ENCODE measurements at regions not wholly inside any gene's neighbourhood (a gene's known extent, or its start where the extent isn't known, plus 50 kb on each side); places are given as distances from the start of the nearest gene placed in this dataset.

- DNase-seq = no peak
Observed at GRCh38 chr12:13487326-13487725, 290.8 kb downstream of the EMP1 start.

DNA sequence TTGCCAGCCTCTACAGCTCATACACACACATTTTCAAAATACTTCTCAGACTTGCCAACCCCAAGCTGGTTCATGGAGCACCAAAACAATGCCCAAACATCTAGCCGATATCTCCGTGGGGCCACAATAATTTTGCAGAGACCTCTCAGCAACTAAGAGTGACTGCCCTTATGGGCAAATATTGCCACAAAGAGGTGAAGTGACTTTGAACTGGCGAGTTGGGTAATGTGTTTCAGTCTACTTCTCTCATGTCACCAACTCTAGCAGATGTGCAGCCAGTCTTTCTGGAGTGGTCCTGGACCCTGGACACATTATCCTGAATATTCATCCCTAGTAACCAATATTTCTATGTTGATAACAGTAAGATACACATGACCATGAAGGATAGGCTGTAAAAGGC, 290.3 kb downstream of the EMP1 start:
- no peak for DNase-seq

GRCh38 chr12:13478650-13479181, 282.2 kb downstream of the EMP1 start:
- no peak for DNase-seq

GRCh38 chr12:13474381-13474780, 277.9 kb downstream of the EMP1 start:
- no peak for DNase-seq

DNA sequence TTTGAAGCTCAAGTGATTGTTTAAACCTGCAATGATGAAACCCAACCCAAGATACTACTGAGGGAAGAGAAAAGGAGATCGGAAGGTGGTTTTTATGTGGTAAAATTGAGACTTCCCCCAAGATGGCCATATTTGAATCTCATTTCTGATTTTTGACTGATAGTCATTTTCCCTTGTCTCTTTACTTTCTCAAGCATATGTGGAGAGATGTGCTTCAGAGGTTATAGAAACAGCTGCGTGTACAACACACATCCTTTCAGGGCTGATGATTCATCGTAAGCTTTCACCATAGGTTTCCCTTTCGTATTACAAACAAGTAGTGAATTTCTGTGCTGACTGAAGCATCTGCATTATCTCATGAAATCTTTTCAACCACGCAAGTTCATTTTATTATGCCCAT, 276.2 kb downstream of the EMP1 start:
- peak; percentile 69 for DNase-seq

GRCh38 chr12:13471471-13471870, 274.9 kb downstream of the EMP1 start:
- DNase-seq = no peak

- peak; percentile 32 for DNase-seq
Observed at GRCh38 chr12:13465635-13466034, 269.1 kb downstream of the EMP1 start.

- no peak for DNase-seq
Observed at GRCh38 chr12:13463189-13463588, 266.7 kb downstream of the EMP1 start.

GRCh38 chr12:13462450-13462849, 265.9 kb downstream of the EMP1 start:
- no peak for DNase-seq

DNA sequence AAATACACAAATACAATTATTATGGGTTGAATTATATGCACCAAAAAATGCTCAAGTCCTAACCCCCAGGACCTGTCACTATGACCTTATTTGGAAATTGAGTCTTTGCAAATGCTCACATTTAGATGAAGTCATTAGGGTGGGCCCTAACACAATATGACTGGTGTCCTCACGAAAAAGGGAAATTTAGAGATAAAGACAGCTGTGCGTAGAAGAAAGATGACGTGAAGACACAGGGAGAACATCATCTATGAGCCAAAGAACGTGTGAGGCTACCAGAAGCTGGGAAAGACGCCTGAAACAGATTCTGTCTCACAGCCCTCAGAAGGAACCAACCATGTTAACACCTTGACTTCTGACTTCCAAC, 259.2 kb downstream of the EMP1 start:
- no peak for DNase-seq

DNA sequence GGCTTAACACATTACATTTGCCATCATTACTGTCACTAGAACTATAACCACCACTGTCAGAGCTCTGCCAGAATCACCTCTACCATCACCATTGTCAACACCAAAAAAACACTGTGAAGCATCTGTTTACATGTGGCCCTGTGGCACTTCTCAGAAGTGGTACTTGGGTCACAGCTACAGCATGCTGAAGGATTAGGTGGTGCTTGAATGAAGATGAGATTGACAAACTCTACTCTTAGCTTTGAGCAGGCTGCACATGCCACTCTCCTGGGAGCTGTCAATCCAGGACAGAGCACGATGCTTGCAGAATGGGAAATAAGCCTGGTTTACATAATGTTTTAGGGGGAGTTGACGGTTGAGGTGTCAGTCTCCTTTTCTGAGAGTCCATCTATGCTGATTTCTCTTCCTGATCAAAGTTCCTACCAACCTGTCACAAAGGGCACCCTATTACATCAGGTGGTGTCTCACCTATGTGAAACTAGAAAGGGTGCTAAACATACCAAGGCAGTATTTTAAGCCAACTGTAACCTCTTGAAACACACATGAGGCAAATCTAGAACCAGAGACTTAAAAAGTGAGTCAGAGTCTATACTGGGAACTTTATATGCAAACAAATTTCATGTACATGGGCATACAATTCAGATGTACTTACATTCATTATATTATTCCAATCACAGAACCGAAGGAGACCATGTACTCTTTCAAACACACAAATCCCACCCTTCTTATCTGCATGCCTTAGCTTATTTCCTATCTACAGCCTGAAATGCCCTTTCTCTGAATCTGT, 258.7 kb downstream of the EMP1 start:
- no peak for DNase-seq

DNA sequence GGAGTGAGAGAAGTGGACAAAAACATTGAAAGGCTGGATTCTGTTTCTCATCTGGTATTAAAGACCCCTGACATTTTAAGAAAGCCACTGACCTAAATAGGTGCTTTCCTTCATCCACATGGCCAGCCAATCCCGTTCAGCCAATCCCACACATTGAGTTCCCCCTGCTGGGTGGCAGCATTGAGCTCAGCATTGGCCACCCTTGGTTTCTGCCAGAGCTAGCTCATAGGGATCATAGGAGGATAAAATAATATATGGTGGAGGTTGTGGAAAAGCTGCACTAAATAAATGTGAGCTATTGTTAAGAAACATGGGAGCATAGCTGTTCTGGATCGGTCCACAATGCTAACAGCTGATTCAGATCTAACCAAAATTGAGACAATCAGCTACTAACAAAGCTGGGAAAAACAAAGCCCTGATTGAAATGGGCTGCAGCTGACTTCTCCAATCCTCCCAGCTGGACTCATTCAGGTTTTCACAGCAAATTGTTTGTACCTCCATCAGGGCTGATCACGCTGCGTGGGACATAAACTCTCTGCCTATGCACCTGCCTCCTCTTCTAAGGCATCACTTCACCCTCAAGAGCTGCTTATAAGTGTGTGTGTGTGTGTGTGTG, 256.5 kb downstream of the EMP1 start:
- DNase-seq = no peak

DNA sequence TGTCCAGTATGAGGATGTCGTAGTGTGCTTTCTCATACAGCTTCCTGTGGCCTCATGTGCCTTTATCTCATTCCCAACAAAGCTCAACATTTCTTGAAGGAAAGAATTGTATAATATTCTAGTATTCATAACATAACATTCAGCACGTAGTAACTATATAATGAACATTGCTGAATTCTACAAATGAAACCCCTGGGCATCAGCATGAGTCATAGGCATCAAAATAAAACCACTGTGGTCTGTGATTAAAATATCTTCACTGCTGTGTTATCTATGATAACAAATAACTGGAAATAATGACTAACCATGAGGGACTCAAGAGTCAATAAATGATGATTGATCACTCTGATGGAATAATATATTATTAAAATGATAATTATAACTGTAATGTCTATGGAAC, 255.2 kb downstream of the EMP1 start:
- peak; percentile 8 for DNase-seq

DNA sequence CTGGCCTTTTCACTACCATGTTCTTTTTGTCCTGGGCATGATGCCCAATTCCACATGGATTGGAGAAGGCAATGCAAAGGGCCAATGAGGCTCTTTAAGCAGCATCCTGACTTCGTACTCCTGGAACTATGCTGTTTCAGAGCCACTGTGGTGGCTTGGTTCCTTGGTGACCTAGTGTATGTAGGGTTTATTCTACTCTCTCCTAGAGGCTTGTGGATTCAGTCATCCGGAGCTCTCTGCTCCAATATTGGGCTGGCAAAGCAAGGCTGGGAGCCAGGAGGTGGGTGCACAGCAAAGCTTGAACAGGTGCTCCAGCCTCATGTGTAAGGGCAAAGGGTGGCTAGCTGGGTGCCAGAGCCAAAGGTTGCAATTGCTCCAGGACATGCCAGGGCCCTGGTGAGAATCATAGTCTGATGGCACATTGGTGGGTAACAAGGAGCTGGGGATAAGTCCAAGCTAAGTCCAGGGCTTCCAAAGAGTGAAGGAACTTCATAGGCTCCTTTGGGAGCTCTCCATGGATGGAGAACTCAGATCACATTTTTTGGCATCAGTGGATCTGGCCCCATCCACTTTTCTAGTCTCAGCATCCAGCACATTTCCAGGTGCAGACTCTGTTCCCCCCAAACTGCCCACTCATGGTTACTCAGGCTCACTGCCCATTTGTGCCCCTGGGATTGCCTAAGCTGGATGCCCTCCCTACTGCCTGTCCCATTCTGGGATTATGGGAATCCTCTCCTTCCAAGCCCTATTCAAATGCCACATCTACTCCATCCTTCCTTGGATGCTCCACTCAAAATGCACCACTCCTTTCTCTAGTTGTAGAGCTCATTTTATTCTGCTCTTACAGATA, 253.9 kb downstream of the EMP1 start:
- DNase-seq = no peak

- DNase-seq = no peak
Observed at GRCh38 chr12:13444076-13444475, 247.6 kb downstream of the EMP1 start.

GRCh38 chr12:13443498-13443897, 247.0 kb downstream of the EMP1 start:
- no peak for DNase-seq

DNA sequence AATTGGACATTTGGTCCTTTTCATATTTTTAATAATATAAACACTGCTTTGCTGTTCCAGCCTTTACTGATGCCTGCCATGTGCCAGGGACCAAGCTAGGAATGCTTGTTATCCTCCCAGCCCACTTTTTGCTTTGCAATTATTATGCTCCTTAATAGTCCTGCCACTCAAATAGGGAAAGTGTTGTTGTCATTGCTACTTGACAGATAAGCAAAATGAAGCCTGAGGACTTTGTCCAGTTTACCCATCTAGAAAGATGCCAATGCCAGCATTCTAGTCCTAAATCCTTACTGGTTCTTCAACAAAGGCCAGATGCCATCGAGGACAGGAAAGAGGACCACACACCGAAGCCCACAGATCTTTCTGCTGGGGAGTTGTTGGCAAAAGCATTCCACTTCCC, 246.5 kb downstream of the EMP1 start:
- DNase-seq = no peak

DNA sequence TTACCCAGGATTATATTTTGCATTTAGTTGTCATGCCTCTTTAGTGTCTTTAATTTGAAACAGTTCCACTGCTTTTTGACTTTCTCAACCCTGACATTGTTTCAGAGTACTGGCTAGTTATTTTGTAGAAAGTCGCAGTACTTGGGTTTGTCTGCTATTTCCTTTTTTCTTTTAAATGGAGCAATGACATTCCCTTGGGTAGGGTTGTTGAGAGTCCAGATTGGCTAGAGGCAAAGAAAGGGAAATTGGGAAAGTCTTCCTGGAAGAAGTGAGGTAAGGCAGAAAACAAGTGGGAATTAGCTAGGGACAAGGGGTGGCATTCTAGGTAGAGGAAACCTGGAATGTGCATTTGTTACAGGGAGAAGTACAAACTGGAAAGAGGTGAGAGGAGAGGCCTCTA, 245.9 kb downstream of the EMP1 start:
- DNase-seq = no peak

DNA sequence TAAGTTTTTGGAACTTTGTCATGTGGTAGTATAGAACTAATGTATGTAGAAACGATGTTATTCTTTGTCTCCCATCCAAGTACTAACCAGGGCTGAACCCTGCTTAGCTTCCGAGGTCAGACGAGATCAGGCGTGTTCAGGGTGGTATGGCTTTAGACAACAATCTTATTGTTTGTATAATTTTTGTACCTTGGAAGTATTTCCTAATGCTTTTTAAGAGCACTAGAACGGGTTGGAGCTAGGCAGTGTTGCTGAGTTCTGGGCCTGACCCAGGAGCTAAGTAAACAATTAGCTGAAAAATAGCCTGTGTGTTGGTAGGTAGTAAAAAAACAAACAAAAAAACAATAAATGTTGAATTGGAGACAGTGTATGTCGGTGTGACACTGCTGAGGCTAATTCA, 244.3 kb downstream of the EMP1 start:
- no peak for DNase-seq

DNA sequence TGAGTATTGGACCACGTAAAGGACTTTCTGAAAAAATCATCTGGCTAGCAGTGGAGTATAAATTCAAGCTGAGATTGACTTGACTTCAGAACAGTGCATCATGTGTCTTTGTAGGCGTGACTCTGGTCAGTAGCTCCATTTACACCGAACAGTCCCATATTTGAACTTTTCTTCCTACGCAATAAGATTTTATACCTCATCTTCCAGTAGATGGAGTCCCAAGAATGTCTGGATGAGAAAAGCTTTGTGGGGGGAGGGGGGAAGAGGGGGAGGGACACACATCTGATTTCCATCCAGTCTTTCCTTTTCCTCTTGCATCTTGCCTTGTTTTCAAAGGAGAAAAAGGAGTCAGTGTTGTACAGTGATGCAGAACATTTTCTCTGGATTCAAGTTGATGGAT, 241.0 kb downstream of the EMP1 start:
- DNase-seq = peak; percentile 4

- peak; percentile 62 for DNase-seq
Observed at GRCh38 chr12:13436696-13437391, 240.3 kb downstream of the EMP1 start.

DNA sequence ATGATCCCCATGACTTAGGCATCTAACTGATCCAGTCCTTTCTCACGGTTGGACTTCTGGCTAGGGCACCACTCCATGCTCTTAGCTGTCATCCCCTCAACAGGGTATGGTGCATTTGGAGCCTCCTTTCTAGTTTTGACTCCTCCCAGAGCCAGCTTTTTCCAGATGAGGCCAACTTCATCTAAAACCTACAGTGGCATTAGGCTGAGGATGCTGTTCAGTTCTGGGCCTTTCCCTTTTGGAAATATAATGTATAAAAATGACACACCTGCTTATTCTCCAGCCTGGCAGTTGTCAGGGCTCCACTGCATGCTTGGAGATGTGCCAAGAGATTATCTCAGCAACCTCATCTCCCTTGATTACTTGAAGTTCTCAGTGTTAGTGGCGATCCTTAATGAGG, 239.7 kb downstream of the EMP1 start:
- DNase-seq = no peak

Data from fibroblast of upper back skin (primary cell).